ENCODE measurements at regions not wholly inside any gene's neighbourhood (a gene's known extent, or its start where the extent isn't known, plus 50 kb on each side); places are given as distances from the start of the nearest gene placed in this dataset.

- TF ChIP-seq MAX (IDR thresholded peaks at IDR 0.05) (no peak), RAD21 (IDR thresholded peaks at IDR 0.05; ENCODE audit: low read depth) (no peak), REST (IDR thresholded peaks at IDR 0.05; ENCODE audit: low read depth) (no peak), CEBPB (IDR thresholded peaks at IDR 0.05) (no peak), USF1 (IDR thresholded peaks at IDR 0.05) (no peak), ZBTB7A (IDR thresholded peaks at IDR 0.05; ENCODE audit: low read depth) (no peak), CREB1 (IDR thresholded peaks at IDR 0.05; ENCODE audit: low read depth) (no peak), EGR1 (IDR thresholded peaks at IDR 0.05) (no peak), YY1 (IDR thresholded peaks at IDR 0.05; ENCODE audit: low read depth) (no peak), NFIC (IDR thresholded peaks at IDR 0.05) (no peak), TAF1 (IDR thresholded peaks at IDR 0.05; ENCODE audit: low read depth) (no peak), TCF12 (IDR thresholded peaks at IDR 0.05; ENCODE audit: low read depth) (no peak), EP300 (IDR thresholded peaks at IDR 0.05; ENCODE audit: borderline replicate concordance) (no peak), TEAD4 (IDR thresholded peaks at IDR 0.05) (no peak), FOXM1 (IDR thresholded peaks at IDR 0.05; ENCODE audit: borderline replicate concordance, low read depth) (no peak)
These were observed 452.6 kb downstream of the SETBP1 start for GRCh38 chr18:45133276-45133675.

- TF ChIP-seq MAX (IDR thresholded peaks at IDR 0.05), result no peak
- TF ChIP-seq YY1 (IDR thresholded peaks at IDR 0.05; ENCODE audit: low read depth), result no peak
- TF ChIP-seq ZBTB7A (IDR thresholded peaks at IDR 0.05; ENCODE audit: low read depth), result no peak
- TF ChIP-seq EGR1 (IDR thresholded peaks at IDR 0.05), result no peak
- TF ChIP-seq TCF12 (IDR thresholded peaks at IDR 0.05; ENCODE audit: low read depth), result no peak
- no peak for TF ChIP-seq RAD21 (IDR thresholded peaks at IDR 0.05; ENCODE audit: low read depth)
- no peak for TF ChIP-seq CREB1 (IDR thresholded peaks at IDR 0.05; ENCODE audit: low read depth)
- no peak for TF ChIP-seq REST (IDR thresholded peaks at IDR 0.05; ENCODE audit: low read depth)
- TF ChIP-seq EP300 (IDR thresholded peaks at IDR 0.05; ENCODE audit: borderline replicate concordance), result no peak
These were observed 455.8 kb downstream of the SETBP1 start for GRCh38 chr18:45136381-45137086.

- no peak for TF ChIP-seq ZBTB7A (IDR thresholded peaks at IDR 0.05; ENCODE audit: low read depth)
- TF ChIP-seq EGR1 (IDR thresholded peaks at IDR 0.05), result no peak
- TF ChIP-seq RAD21 (IDR thresholded peaks at IDR 0.05; ENCODE audit: low read depth), result no peak
- TF ChIP-seq YY1 (IDR thresholded peaks at IDR 0.05; ENCODE audit: low read depth), result no peak
These were observed 456.4 kb downstream of the SETBP1 start for GRCh38 chr18:45137087-45137419.

- no peak for TF ChIP-seq TAF1 (IDR thresholded peaks at IDR 0.05; ENCODE audit: low read depth)
- no peak for TF ChIP-seq REST (IDR thresholded peaks at IDR 0.05; ENCODE audit: low read depth)
- TF ChIP-seq CEBPB (IDR thresholded peaks at IDR 0.05), result no peak
- no peak for TF ChIP-seq FOXM1 (IDR thresholded peaks at IDR 0.05; ENCODE audit: borderline replicate concordance, low read depth)
- TF ChIP-seq TCF12 (IDR thresholded peaks at IDR 0.05; ENCODE audit: low read depth), result no peak
These were observed 458.8 kb downstream of the SETBP1 start for GRCh38 chr18:45139478-45139877.

GRCh38 chr18:45142868-45143267 is 462.2 kb downstream of the SETBP1 start:
- TF ChIP-seq EP300 (IDR thresholded peaks at IDR 0.05; ENCODE audit: borderline replicate concordance) (no peak), RAD21 (IDR thresholded peaks at IDR 0.05; ENCODE audit: low read depth) (no peak), TCF12 (IDR thresholded peaks at IDR 0.05; ENCODE audit: low read depth) (no peak), YY1 (IDR thresholded peaks at IDR 0.05; ENCODE audit: low read depth) (no peak), CREB1 (IDR thresholded peaks at IDR 0.05; ENCODE audit: low read depth) (no peak), TAF1 (IDR thresholded peaks at IDR 0.05; ENCODE audit: low read depth) (no peak), NFIC (IDR thresholded peaks at IDR 0.05) (no peak), EGR1 (IDR thresholded peaks at IDR 0.05) (no peak), MAX (IDR thresholded peaks at IDR 0.05) (no peak), CEBPB (IDR thresholded peaks at IDR 0.05) (no peak), FOXM1 (IDR thresholded peaks at IDR 0.05; ENCODE audit: borderline replicate concordance, low read depth) (no peak), ZBTB7A (IDR thresholded peaks at IDR 0.05; ENCODE audit: low read depth) (no peak), USF1 (IDR thresholded peaks at IDR 0.05) (no peak), TEAD4 (IDR thresholded peaks at IDR 0.05) (no peak), REST (IDR thresholded peaks at IDR 0.05; ENCODE audit: low read depth) (no peak)
